Cardiac fibroblast (primary cell): ENCODE measurements at regions not wholly inside any gene's neighbourhood (a gene's known extent, or its start where the extent isn't known, plus 50 kb on each side); places are given as distances from the start of the nearest gene placed in this dataset.

Source experiments
- DNase-seq, 2 donors: peaks; one replicate each; pipeline versions ENCODE4 v3.0.0 to v3.0.0-alpha.2; 2010; ENCODE audit warnings: low read depth in 2 of 2
- H3K4me3 ChIP-seq, 2 donors: replicated peaks in 1 of 2; 1 replicate in 1 of 2; 2 replicates in 1 of 2; pipeline ENCODE4 v1.5.1; 2011; ENCODE audit warnings: low read depth in 2 of 2, low read length in 2 of 2, mild to moderate bottlenecking in 2 of 2, moderate library complexity in 1 of 2
- TF ChIP-seq, protein P1 (sequence below): IDR thresholded peaks from one replicate; pipeline ENCODE4 v1.5.1; 2011; ENCODE audit warnings: low read depth, mild to moderate bottlenecking, low read length, inconsistent platforms

- DNase-seq = no peak
- TF ChIP-seq, protein P1, sequence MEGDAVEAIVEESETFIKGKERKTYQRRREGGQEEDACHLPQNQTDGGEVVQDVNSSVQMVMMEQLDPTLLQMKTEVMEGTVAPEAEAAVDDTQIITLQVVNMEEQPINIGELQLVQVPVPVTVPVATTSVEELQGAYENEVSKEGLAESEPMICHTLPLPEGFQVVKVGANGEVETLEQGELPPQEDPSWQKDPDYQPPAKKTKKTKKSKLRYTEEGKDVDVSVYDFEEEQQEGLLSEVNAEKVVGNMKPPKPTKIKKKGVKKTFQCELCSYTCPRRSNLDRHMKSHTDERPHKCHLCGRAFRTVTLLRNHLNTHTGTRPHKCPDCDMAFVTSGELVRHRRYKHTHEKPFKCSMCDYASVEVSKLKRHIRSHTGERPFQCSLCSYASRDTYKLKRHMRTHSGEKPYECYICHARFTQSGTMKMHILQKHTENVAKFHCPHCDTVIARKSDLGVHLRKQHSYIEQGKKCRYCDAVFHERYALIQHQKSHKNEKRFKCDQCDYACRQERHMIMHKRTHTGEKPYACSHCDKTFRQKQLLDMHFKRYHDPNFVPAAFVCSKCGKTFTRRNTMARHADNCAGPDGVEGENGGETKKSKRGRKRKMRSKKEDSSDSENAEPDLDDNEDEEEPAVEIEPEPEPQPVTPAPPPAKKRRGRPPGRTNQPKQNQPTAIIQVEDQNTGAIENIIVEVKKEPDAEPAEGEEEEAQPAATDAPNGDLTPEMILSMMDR = no peak
- H3K4me3 ChIP-seq = no peak overlapping the region
Measured at GRCh38 chr15:36291501-36291900, 287.9 kb upstream of the CDIN1 start.

GRCh38 chr15:36294359-36294758 lies 285.1 kb upstream of the CDIN1 start:
- DNase-seq = no peak
- H3K4me3 ChIP-seq = no peak overlapping the region
- TF ChIP-seq, protein P1 = no peak

- no peak for DNase-seq
- H3K4me3 ChIP-seq = no peak overlapping the region
- TF ChIP-seq, protein P1 = no peak
Measured at GRCh38 chr15:36301947-36302346, 277.5 kb upstream of the CDIN1 start.

DNA sequence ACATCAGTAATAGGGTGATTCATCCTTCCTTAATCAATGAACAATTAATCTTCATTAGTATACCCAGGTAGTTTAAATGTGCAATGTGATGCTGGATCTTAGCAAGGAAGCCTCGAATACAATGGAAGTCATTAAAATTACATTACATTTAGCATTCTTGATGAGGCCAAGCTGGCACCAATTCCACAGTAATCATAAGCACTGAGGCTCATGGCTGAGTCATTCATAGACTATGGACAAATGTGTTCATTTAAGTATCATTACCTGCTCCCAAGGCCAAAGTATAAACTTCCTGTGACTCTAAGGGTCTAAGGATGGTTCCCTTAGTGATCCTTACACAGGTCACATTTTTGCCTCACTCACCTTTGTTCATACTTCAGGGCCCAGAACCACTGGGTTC lies 266.4 kb upstream of the CDIN1 start:
- H3K4me3 ChIP-seq = no peak overlapping the region
- TF ChIP-seq, protein P1 = no peak
- DNase-seq = peak in 1 of 2 donors; percentile 19

GRCh38 chr15:36313736-36314280 lies 265.6 kb upstream of the CDIN1 start:
- no peak overlapping the region for H3K4me3 ChIP-seq
- no peak for DNase-seq
- TF ChIP-seq, protein P1 = no peak

DNA sequence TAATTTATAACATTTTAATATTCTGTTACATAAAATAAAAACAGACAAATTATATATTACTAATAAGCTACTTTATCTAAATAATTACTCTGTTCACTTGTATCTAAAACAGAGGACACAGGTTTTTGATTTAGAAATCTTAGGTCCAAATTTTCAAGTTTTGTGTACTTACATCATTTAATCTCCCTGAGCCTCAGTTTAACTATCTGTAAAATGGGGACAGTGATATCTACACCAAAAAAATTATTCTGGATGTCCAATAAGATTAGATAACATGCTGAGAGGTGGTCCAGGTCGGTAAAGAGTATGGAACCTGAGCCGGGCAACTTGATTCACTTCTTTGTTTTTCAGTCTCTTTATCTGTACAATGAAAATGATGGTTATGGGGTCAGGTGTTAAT lies 263.8 kb upstream of the CDIN1 start:
- TF ChIP-seq, protein P1 = no peak
- DNase-seq = no peak
- H3K4me3 ChIP-seq = no peak overlapping the region

DNA sequence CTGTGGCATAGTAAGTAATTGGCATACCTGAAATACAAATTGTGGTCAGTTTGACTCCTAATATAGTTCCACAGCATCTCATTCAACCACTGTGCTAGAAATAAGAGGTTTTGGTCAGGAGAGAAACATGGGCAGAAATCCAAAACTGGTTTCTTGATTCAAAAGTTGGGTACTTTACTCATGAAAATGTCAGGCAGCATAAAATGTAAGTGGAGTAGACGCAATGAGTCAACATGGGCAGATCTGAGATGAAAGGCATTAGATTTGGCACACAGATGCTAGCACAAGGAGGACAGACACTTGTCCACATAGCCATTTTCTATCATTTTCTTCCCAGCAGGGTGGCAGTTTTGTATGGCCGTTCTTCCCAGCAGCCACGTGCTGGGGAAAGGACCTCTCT lies 255.8 kb upstream of the CDIN1 start:
- TF ChIP-seq, protein P1 = no peak
- no peak for DNase-seq
- H3K4me3 ChIP-seq = no peak overlapping the region
